ENCODE measurements at regions not wholly inside any gene's neighbourhood (a gene's known extent, or its start where the extent isn't known, plus 50 kb on each side); places are given as distances from the start of the nearest gene placed in this dataset.

- H3K9me3 Mint-ChIP-seq (ENCODE audit: low read depth): peaks cover 12% of the 10 kb centered on the region
- no peaks in the 10 kb centered on the region for H3K4me1 Mint-ChIP-seq (ENCODE audit: low read depth)
- no peak overlapping the region for H3K27ac Mint-ChIP-seq
- H3K27me3 Mint-ChIP-seq: no peaks in the 10 kb centered on the region
- peaks cover 3% of the 10 kb centered on the region for H3K36me3 Mint-ChIP-seq (ENCODE audit: insufficient read depth)
- no peak for TF ChIP-seq CTCF (IDR thresholded peaks at IDR 0.05; ENCODE audit: unreplicated experiment)
- H3K4me3 Mint-ChIP-seq (ENCODE audit: low read depth): no peak overlapping the region
- no peak for DNase-seq (ENCODE audit: low spot score, unreplicated experiment)
Measured at GRCh38 chr12:24379861-24380521, 430.5 kb upstream of the SOX5 start.

DNA sequence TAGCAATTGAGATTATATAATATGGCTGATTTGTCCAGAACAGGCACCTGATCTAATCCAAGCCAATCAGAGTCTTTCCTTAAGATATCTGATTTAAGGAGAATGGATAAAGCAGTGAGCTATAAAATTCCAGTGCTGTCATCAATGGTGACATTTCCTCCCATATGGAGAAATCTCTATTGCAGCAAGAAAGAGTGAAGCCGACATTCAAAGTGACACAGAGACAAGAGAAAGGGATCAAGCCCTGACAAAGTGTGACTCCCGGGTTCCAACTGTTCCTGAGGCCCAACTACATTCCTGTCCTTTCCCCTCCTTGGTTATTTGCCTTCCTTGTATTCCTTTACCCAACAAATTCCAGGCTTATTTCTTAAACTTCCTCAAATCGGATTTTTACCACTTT lies 430.0 kb upstream of the SOX5 start:
- H3K9me3 Mint-ChIP-seq (ENCODE audit: low read depth): peaks cover 12% of the 10 kb centered on the region
- H3K27me3 Mint-ChIP-seq: no peaks in the 10 kb centered on the region
- DNase-seq (ENCODE audit: low spot score, unreplicated experiment): no peak
- H3K4me3 Mint-ChIP-seq (ENCODE audit: low read depth): no peak overlapping the region
- no peak for TF ChIP-seq CTCF (IDR thresholded peaks at IDR 0.05; ENCODE audit: unreplicated experiment)
- no peak overlapping the region for H3K27ac Mint-ChIP-seq
- H3K36me3 Mint-ChIP-seq (ENCODE audit: insufficient read depth): peaks cover 3% of the 10 kb centered on the region
- no peaks in the 10 kb centered on the region for H3K4me1 Mint-ChIP-seq (ENCODE audit: low read depth)

DNA sequence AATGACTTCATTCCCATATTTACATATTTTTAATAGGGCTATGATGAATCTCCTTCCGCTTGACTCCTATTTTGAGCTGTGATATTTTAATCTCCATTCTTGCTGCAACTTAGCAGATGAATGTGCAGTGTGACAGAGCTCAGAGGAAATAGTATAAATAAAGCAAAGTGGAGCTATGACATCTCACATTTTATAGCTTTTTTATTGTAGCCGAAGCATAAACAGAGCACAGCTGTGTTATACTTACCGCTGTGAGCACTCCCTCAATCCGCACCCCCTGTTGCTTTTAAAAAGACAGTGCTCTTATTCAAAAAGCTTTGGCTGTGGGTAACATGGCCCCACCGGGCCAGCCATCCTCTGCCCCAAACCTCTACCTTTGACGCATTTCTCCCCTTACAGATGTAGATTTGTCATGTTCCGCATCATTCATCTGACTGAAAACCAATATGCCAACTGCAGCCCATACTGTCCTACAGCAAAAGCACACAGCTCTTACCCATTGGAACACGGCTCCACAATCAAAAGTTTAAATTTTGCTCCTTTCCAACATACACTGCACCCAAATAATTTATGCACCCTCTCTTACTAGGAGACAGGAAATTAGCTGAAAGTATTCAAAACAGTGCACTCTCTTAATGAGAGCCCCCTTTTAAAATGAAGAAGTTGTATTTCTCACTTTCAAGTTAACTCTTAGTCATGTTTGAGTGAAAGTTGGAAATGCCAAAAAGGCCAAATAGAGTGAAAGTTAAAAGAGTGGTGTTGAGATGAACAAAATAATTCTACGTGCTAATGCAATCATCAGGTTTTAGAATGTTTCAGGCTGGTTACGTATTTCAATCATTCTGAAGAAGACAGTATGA lies 429.3 kb upstream of the SOX5 start:
- H3K4me1 Mint-ChIP-seq (ENCODE audit: low read depth): no peaks in the 10 kb centered on the region
- no peak overlapping the region for H3K4me3 Mint-ChIP-seq (ENCODE audit: low read depth)
- H3K27ac Mint-ChIP-seq: no peak overlapping the region
- peaks cover 9% of the 10 kb centered on the region for H3K9me3 Mint-ChIP-seq (ENCODE audit: low read depth)
- peaks cover 1% of the 10 kb centered on the region for H3K36me3 Mint-ChIP-seq (ENCODE audit: insufficient read depth)
- no peaks in the 10 kb centered on the region for H3K27me3 Mint-ChIP-seq
- TF ChIP-seq CTCF (IDR thresholded peaks at IDR 0.05; ENCODE audit: unreplicated experiment): no peak
- no peak for DNase-seq (ENCODE audit: low spot score, unreplicated experiment)

- no peak for TF ChIP-seq CTCF (IDR thresholded peaks at IDR 0.05; ENCODE audit: unreplicated experiment)
- peaks cover 1% of the 10 kb centered on the region for H3K36me3 Mint-ChIP-seq (ENCODE audit: insufficient read depth)
- no peak overlapping the region for H3K27ac Mint-ChIP-seq
Measured at GRCh38 chr12:24374452-24374851, 425.0 kb upstream of the SOX5 start.

GRCh38 chr12:24373004-24373403 lies 423.5 kb upstream of the SOX5 start:
- Mint-ChIP-seq H3K27me3 (no peaks in the 10 kb centered on the region), H3K9me3 (ENCODE audit: low read depth) (no peaks in the 10 kb centered on the region), H3K4me1 (ENCODE audit: low read depth) (no peaks in the 10 kb centered on the region), H3K36me3 (ENCODE audit: insufficient read depth) (peaks cover 1% of the 10 kb centered on the region), H3K4me3 (ENCODE audit: low read depth) (no peak overlapping the region), H3K27ac (no peak overlapping the region)
- no peak for DNase-seq (ENCODE audit: low spot score, unreplicated experiment)
- TF ChIP-seq CTCF (IDR thresholded peaks at IDR 0.05; ENCODE audit: unreplicated experiment): no peak

More at GRCh38 chr12:24374452-24374851, 425.0 kb upstream of the SOX5 start:
- Mint-ChIP-seq H3K4me3 (ENCODE audit: low read depth) (no peak overlapping the region), H3K27me3 (no peaks in the 10 kb centered on the region), H3K9me3 (ENCODE audit: low read depth) (no peaks in the 10 kb centered on the region), H3K4me1 (ENCODE audit: low read depth) (no peaks in the 10 kb centered on the region)
- no peak for DNase-seq (ENCODE audit: low spot score, unreplicated experiment)
